Colonic mucosa (tissue), 4 donors: ENCODE measurements at regions not wholly inside any gene's neighbourhood (a gene's known extent, or its start where the extent isn't known, plus 50 kb on each side); places are given as distances from the start of the nearest gene placed in this dataset.

Experiments used
- DNase-seq: peaks from one replicate; pipeline ENCODE4 v3.0.0-alpha.2; 2020
- H3K27ac ChIP-seq: fragments of 200-600 bp; one replicate; pipeline ENCODE4 v1.8.0; 2021
- H3K27me3 ChIP-seq: fragments of 200-600 bp; one replicate; pipeline ENCODE4 v1.8.0; 2021
- H3K36me3 ChIP-seq: fragments of 200-600 bp; one replicate; pipeline ENCODE4 v1.8.0; 2021
- H3K4me1 ChIP-seq: fragments of 200-600 bp; one replicate; pipeline ENCODE4 v1.8.0; 2021; ENCODE audit warnings: mild to moderate bottlenecking
- H3K4me3 ChIP-seq: fragments of 200-600 bp; one replicate; pipeline ENCODE4 v1.8.0; 2021
- H3K9ac ChIP-seq, 2 donors: one replicate each; pipeline ENCODE4 v1.7.0; 2013; ENCODE audit warnings: control low read depth in 2 of 2, low read depth in 2 of 2, low read length in 2 of 2
- H3K9me3 ChIP-seq: fragments of 200-600 bp; one replicate; pipeline ENCODE4 v1.8.0; 2021
- intact Hi-C: fragments of 100-400 bp; cut with DNase I; formaldehyde crosslinking; loops from one replicate; pipeline ENCODE4 v1.14.1; 2022
- TF ChIP-seq, protein P1 (sequence below): fragments of 200-600 bp; IDR thresholded peaks from one replicate; pipeline ENCODE4 v1.8.0; 2022; ENCODE audit warnings: antibody characterized with exemption, mild to moderate bottlenecking
- donor health status: healthy.
- donor health status: DM: no; HTN: no; CAD: no.
- donor health status: DM: no; HTN: no; CAD: no.

DNA sequence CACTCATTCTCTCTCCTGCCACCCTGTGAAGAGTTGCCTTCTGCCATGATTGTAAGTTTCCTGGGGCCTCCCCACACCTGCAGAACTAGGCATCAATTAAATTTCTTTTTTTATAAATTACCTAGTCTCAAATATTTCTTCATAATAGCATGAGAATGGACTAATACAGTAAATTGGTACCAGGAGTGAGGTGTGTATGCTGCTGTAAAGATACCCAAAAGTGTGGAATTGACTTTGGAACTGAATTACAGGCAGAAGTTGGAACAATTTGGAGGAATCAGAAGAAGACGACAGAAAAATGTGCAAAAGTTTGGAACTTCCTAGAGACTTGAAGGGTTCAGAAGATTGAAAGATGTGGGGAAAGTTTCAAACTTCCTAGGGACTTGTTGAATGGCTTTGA, 308.1 kb upstream of the TMPRSS15 start:
- H3K9me3 ChIP-seq = no peaks in the 10 kb centered on the region
- H3K27ac ChIP-seq = no peak overlapping the region
- no peaks in the 10 kb centered on the region for H3K36me3 ChIP-seq
- DNase-seq = no peak
- H3K4me3 ChIP-seq = no peak overlapping the region
- no peak overlapping the region for H3K9ac ChIP-seq
- H3K4me1 ChIP-seq = no peaks in the 10 kb centered on the region
- intact Hi-C loops = no loop called here
- no peaks in the 10 kb centered on the region for H3K27me3 ChIP-seq
- TF ChIP-seq, protein P1, sequence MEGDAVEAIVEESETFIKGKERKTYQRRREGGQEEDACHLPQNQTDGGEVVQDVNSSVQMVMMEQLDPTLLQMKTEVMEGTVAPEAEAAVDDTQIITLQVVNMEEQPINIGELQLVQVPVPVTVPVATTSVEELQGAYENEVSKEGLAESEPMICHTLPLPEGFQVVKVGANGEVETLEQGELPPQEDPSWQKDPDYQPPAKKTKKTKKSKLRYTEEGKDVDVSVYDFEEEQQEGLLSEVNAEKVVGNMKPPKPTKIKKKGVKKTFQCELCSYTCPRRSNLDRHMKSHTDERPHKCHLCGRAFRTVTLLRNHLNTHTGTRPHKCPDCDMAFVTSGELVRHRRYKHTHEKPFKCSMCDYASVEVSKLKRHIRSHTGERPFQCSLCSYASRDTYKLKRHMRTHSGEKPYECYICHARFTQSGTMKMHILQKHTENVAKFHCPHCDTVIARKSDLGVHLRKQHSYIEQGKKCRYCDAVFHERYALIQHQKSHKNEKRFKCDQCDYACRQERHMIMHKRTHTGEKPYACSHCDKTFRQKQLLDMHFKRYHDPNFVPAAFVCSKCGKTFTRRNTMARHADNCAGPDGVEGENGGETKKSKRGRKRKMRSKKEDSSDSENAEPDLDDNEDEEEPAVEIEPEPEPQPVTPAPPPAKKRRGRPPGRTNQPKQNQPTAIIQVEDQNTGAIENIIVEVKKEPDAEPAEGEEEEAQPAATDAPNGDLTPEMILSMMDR = no peak

DNA sequence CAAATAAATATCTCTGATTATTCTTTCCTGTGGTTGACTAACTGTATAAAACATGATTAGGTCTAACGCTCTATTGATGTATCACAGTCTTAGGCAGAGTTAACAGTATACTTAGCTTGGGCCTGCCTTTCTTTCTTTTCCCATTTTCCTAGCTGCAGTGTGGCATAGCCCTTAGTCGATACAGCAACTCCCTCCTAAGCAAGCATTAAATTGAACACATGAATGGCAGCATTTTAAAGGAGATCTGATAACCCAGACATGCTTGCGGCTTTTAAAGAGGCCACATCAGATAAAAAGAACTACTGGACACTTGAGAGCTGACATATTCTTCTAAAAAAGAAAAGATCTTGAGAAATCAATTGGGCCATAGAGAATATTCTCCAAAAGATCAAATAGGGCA, 312.0 kb upstream of the TMPRSS15 start:
- Histone ChIP-seq H3K27me3 (no peaks in the 10 kb centered on the region), H3K36me3 (no peaks in the 10 kb centered on the region), H3K9ac (no peak overlapping the region), H3K27ac (no peak overlapping the region), H3K9me3 (no peaks in the 10 kb centered on the region), H3K4me1 (no peaks in the 10 kb centered on the region), H3K4me3 (no peak overlapping the region)
- no peak for DNase-seq
- intact Hi-C loops = no loop called here
- TF ChIP-seq, protein P1 = no peak

DNA sequence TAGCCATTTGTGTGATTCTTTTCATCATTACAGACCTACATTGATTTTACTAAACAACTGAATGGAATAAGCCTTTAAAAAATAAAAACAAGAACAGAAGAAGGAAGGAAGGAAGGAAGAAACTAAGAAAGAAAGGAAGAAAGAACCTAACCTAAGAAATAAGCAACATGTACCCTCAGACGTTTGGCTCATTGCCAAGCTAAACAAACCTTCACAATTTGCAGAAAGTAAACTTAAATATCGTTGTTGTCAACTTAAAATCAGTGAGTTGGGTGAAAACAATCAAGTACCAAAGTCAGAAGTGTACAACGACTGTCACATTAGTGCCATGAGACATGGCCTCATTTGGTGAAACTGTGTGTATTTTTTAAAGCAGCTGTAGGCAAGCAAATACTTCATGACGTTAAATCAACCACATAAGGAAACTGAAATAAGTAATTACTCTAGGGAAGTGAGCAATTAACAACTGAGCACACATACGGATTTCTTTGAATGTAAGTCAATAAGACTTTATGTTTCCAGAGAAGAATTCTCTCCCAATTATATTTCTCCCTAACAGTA, 313.1 kb upstream of the TMPRSS15 start:
- Histone ChIP-seq H3K27me3 (no peaks in the 10 kb centered on the region), H3K36me3 (no peaks in the 10 kb centered on the region), H3K9ac (no peak overlapping the region), H3K4me3 (no peak overlapping the region), H3K27ac (no peak overlapping the region), H3K9me3 (no peaks in the 10 kb centered on the region), H3K4me1 (no peaks in the 10 kb centered on the region)
- intact Hi-C loops = no loop called here
- DNase-seq = no peak
- TF ChIP-seq, protein P1 = no peak

DNA sequence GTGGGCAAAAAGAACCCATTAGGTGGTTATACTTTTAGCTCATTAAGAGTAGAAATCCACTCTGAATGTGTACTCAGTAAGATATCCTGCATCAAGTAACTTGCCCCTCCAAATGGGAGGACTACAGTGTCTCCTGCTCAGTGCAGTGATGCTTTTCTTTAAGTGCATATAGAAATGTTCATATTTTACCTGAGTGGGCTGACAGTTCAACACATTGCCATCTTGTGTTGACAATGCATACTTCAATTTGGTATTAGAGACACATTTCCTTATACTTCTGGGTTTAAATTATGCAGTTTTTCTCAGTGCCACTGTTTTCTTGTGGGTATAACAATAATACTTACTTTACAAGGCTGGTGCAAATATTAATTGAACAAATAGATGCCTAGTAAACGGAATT, 318.6 kb upstream of the TMPRSS15 start:
- no peak overlapping the region for H3K4me3 ChIP-seq
- TF ChIP-seq, protein P1 = no peak
- DNase-seq = no peak
- no peak overlapping the region for H3K9ac ChIP-seq
- no peaks in the 10 kb centered on the region for H3K9me3 ChIP-seq
- no peak overlapping the region for H3K27ac ChIP-seq
- intact Hi-C loops = no loop called here
- no peaks in the 10 kb centered on the region for H3K36me3 ChIP-seq
- H3K4me1 ChIP-seq = no peaks in the 10 kb centered on the region
- H3K27me3 ChIP-seq = no peaks in the 10 kb centered on the region

DNA sequence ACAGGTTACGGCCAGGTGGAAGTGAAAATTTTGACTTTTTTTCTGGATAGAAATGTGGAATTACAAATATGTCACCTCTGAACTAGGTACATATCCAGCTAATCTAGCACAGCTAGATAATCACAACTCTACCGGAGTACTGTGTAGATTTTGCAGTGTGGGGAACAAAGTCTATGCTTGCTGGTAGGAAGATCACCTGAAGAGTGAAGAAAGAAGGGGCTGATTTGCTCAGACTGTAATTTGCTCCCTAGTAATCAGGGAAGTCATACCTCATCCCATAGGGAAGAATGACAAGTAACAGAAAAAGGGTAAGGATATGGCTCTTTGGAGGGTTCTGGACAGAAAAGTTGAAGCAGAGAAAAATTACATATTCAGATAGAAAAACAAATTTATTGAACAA, 319.6 kb upstream of the TMPRSS15 start:
- H3K9me3 ChIP-seq = no peaks in the 10 kb centered on the region
- no peak for DNase-seq
- TF ChIP-seq, protein P1 = no peak
- no peaks in the 10 kb centered on the region for H3K27me3 ChIP-seq
- no peaks in the 10 kb centered on the region for H3K4me1 ChIP-seq
- H3K4me3 ChIP-seq = no peak overlapping the region
- intact Hi-C loops = no loop called here
- H3K9ac ChIP-seq = no peak overlapping the region
- H3K36me3 ChIP-seq = no peaks in the 10 kb centered on the region
- no peak overlapping the region for H3K27ac ChIP-seq
